Fibroblast of mammary gland (primary cell): ENCODE measurements at regions not wholly inside any gene's neighbourhood (a gene's known extent, or its start where the extent isn't known, plus 50 kb on each side); places are given as distances from the start of the nearest gene placed in this dataset.

Experiments
- DNase-seq: peaks from one replicate; pipeline ENCODE4 v3.0.0-alpha.2; 2010; ENCODE audit warnings: low read depth
- H3K4me3 ChIP-seq: 2 replicates; pipeline ENCODE4 v1.5.1; 2011; ENCODE audit warnings: low read depth, mild to moderate bottlenecking, low read length, moderate library complexity; ENCODE audit not compliant: control insufficient read depth
- TF ChIP-seq, protein P1 (sequence below): conservative IDR thresholded peaks from 2 replicates; pipeline ENCODE4 v1.5.1; 2011; ENCODE audit warnings: low read depth, low read length, inconsistent platforms; ENCODE audit not compliant: control insufficient read depth, insufficient read depth

DNA sequence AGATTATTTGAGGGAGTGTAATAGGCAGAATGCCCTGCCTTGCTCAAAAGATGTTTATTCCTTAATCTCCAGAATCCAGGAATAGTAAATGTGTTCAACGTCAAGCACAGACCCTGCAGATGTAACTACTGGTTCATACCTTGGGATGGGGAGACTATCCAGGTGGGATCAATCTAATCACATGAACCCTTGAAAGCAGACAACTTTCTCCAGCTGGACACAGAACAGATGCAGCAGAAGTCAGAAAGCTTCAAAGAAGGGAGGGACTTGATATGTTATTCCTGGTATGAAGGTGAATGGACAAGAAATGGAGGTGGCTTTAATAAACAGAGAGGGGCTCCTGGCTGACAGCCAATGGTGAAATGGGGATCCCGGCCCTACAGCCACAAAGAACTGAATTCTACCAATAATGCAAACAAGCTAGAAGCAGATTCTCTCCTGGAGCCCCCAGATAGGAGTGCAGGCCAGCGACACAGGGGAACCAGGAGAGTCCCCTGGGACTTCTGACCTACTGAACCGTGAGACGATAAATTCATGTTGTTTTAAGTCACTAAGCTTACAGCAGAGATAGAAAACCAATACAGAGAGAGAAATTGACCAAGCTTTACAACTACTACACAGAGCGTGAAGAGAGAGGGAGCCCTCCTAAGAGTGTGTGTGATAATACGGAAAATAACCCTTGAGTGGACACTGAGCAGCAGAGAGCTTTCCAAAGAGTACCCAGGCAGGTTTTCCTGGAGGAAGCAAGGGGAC lies 133.5 kb upstream of the TMEM132C start:
- no peak overlapping the region for H3K4me3 ChIP-seq
- TF ChIP-seq, protein P1, sequence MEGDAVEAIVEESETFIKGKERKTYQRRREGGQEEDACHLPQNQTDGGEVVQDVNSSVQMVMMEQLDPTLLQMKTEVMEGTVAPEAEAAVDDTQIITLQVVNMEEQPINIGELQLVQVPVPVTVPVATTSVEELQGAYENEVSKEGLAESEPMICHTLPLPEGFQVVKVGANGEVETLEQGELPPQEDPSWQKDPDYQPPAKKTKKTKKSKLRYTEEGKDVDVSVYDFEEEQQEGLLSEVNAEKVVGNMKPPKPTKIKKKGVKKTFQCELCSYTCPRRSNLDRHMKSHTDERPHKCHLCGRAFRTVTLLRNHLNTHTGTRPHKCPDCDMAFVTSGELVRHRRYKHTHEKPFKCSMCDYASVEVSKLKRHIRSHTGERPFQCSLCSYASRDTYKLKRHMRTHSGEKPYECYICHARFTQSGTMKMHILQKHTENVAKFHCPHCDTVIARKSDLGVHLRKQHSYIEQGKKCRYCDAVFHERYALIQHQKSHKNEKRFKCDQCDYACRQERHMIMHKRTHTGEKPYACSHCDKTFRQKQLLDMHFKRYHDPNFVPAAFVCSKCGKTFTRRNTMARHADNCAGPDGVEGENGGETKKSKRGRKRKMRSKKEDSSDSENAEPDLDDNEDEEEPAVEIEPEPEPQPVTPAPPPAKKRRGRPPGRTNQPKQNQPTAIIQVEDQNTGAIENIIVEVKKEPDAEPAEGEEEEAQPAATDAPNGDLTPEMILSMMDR = no peak
- no peak for DNase-seq

GRCh38 chr12:128137140-128137539 lies 129.8 kb upstream of the TMEM132C start:
- no peak for DNase-seq
- TF ChIP-seq, protein P1 = no peak
- H3K4me3 ChIP-seq = no peak overlapping the region

DNA sequence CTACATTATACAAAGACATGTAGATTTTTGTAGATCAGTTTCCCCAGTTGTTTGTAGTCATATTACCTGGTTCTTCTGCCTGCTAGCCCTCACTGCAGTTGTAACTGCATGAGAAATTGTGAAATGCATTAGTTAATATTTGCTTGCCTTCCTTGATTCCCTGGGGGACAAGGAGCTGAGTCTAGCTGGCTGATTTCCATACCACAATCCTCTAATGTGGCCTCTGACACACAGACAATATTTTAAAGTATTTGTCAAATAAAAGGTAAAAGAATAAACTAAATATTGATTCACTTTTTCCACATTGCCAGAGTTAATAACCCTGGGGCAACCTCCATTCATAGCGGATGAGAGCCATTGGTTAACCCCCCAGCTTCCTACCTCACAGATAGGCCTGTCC lies 128.8 kb upstream of the TMEM132C start:
- TF ChIP-seq, protein P1 = no peak
- no peak for DNase-seq
- H3K4me3 ChIP-seq = no peak overlapping the region

DNA sequence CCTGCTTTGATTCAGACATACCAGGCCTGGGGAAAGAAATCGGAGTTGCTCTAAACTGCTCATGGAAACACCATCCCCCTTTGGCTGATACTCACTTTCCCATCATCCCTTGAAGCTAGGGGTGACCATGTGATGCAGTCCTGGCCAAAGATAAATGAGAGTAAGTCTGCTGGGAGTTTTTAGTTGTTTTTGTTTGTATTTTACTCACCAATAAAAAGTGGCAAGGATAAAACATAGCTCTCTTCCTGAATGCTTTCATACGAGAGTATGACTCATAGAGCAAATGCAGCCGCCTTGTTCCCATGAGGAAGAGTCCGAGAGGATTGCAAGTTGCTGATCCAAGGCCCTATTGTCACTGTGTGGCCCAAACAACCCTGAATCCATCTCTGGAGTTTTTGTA lies 126.4 kb upstream of the TMEM132C start:
- no peak for DNase-seq
- TF ChIP-seq, protein P1 = no peak
- no peak overlapping the region for H3K4me3 ChIP-seq

DNA sequence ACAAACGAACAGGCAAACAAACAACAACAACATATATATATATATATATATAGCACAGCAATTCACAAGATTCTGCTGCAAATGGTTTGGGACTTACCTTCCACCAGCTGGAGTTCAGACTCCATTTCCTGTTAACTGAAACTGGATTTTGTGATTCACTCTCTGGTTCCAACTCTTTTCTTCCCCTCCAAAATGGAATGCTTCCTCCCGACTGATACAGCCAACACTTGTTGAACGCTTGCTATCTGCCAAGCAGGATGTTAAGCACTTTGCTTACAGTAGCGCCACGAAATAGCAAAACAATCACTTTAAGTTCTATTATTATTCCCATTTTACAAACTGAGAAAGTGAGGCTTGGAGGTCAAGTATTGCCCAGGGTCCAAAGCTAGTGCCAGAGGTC lies 116.0 kb upstream of the TMEM132C start:
- TF ChIP-seq, protein P1 = no peak
- H3K4me3 ChIP-seq = no peak overlapping the region
- DNase-seq = no peak

DNA sequence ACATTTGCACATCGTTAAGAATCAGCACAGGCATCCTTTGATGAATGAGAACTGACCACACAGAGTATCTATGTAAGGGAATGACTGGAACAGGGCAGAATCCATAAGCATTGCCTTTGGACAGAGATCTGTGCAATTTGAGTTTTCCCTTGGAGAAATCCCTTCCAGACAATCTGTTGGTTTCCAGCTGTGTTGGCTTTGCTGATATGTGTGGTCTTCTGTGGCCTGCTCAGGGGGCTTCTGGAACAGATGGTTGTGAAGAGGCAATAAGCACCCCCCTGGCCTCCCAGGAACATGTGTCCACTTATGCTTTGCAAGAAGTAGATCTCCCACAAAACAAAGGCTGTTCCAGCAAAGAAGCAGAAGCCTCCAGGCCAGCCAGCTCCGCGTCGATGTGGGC lies 111.4 kb upstream of the TMEM132C start:
- H3K4me3 ChIP-seq = no peak overlapping the region
- no peak for DNase-seq
- TF ChIP-seq, protein P1 = no peak
